D721Med (cell line): ENCODE measurements at regions not wholly inside any gene's neighbourhood (a gene's known extent, or its start where the extent isn't known, plus 50 kb on each side); places are given as distances from the start of the nearest gene placed in this dataset.

ENCODE experiments used
- DNase-seq: peaks from one replicate; pipeline ENCODE4 v3.0.0; 2011; ENCODE audit warnings: low spot score; ENCODE audit not compliant: insufficient read length
- FAIRE-seq: peaks from 2 replicates; lab custom pipeline; 2011; peaks lifted over from hg19 to GRCh38; lab: Jason Lieb, UNC
- TF ChIP-seq, protein P1 (sequence below): IDR thresholded peaks from 2 replicates; pipeline ENCODE4 v1.5.1; 2012; ENCODE audit warnings: mild to moderate bottlenecking, control low read depth; ENCODE audit not compliant: insufficient read depth; ENCODE audit errors: missing control alignments

DNA sequence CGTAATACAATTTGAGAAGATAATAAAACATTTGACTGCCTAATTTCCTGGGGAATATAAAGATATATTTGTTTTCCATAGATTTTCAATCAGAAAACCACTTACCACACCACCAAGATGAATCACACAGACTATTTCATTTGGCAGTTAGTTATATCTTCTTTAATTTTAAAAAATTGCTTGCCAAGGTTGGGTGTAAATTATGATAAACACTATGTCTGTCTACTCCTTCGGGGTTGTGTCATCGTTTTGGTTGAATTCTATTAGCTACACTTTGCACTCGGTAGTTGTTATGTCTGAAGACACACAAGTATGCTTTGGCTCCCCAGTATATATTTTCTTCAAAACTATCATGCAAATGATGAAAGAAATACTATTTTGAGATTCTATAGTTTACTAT lies 594.8 kb upstream of the SEMA3D start:
- no peak for FAIRE-seq
- TF ChIP-seq, protein P1, sequence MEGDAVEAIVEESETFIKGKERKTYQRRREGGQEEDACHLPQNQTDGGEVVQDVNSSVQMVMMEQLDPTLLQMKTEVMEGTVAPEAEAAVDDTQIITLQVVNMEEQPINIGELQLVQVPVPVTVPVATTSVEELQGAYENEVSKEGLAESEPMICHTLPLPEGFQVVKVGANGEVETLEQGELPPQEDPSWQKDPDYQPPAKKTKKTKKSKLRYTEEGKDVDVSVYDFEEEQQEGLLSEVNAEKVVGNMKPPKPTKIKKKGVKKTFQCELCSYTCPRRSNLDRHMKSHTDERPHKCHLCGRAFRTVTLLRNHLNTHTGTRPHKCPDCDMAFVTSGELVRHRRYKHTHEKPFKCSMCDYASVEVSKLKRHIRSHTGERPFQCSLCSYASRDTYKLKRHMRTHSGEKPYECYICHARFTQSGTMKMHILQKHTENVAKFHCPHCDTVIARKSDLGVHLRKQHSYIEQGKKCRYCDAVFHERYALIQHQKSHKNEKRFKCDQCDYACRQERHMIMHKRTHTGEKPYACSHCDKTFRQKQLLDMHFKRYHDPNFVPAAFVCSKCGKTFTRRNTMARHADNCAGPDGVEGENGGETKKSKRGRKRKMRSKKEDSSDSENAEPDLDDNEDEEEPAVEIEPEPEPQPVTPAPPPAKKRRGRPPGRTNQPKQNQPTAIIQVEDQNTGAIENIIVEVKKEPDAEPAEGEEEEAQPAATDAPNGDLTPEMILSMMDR, result no peak
- no peak for DNase-seq

DNA sequence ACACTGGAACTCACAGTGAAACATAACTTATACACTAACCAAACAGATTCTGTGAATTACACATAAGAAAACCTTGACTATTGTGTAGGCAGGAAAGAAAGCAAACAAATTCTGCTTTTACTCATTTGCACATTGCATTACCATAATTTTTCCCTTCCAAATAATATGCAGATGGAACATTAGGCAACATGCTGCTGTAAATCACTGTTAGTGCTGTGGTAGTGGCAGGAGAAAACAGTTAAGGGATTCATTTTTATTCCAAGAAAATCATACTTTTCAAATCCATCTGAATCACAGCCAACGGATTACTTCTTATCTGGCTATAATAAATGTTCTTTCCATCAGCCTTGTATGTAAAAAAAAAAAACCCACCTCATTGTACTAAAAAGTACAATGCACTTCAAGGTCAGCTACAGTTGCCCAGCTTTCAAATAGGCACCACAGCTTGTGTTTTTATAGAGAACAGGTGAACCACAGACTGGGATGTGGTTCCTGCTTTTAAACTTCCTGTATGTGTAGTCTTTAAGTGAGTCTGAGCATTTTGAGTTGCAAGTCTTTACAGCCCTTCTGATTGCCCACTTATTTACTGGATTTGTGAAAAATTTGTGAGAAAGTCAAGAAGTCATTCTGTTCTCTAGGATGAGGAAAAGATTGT lies 590.0 kb upstream of the SEMA3D start:
- TF ChIP-seq, protein P1, result no peak
- no peak for FAIRE-seq
- DNase-seq, result no peak

DNA sequence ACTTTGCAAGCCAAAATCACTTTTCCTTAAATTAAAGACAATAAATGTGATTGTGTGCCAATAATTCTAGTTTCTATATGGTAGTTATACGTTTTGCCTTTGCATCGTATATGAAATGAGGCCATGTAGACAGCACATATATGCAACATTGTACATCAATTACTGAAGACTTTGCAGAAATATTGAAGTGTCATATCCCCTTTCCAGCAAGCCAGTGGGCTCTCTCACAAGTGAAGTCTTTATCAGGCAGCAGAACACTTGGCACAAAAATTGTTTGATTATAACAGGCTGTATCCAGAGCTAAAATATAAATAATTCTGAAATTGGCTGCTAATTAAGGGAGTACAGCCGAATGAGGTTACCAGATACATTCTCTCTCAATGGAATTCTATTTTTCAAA lies 588.6 kb upstream of the SEMA3D start:
- FAIRE-seq (no peak), DNase-seq (no peak)
- TF ChIP-seq, protein P1, result no peak

DNA sequence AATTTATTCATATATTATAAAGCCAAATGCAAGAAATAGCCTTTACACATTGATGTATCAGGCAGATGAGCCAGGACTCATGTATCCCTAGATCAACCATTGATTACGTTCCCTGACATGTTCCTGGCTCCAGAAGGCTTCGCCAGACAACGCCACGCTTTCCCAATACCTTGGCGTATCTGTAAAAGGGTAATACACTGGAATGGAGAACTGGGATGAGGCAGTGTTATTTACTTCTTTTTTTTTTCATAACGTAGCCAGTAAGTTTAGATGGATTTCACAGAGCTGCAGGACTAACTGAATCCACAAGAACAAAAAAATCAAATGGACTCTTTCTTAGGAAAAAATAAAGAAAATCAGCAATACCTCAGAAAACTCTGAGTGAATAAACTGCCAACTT lies 588.1 kb upstream of the SEMA3D start:
- TF ChIP-seq, protein P1, result no peak
- FAIRE-seq, result no peak
- DNase-seq, result no peak

DNA sequence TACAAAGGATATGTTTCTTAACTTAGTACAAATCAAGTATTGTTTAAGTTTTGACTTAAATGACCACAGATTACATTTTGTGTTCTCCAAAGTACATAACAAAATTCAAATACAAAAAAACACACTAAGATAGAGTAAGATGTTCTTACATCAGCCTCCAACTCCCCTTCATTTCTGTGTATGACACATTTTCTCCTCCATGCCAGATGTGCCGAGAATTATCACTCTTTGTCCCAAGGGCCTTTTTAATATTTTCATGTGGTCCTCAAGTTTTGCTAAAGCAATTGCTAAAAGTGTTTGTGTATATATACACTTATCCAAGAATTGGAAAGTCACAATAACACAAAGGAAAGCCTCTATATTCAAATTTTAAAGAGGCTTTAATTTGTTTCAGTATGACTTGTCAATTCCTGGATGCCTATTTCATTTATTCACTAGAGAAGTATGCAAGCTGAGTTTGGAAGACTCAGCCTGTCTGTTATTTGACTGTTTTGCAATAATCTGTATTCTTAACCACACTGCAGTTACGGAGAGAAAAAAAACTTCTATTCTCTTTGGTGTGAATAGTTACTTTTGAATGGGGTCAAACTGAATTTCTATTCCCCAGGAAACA lies 586.4 kb upstream of the SEMA3D start:
- TF ChIP-seq, protein P1, result no peak
- FAIRE-seq (no peak), DNase-seq (no peak)

DNA sequence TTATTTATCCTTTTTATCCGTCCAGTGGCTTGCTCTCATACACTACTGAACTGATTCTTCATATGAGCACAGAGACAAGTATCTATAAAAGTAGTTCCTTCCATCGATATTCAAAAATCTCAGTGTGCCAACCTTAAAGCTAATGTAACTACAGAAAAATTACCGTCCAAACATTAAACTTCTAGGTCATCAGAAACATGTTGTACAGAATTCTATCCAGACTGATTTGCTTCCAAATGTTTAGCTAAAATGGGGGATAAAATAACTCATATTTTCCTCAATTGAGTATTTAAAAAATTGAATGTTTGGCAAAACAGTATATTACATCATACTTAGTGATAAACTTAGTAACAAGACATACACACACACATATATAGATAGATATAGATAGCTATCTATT lies 584.7 kb upstream of the SEMA3D start:
- TF ChIP-seq, protein P1, result no peak
- no peak for DNase-seq

DNA sequence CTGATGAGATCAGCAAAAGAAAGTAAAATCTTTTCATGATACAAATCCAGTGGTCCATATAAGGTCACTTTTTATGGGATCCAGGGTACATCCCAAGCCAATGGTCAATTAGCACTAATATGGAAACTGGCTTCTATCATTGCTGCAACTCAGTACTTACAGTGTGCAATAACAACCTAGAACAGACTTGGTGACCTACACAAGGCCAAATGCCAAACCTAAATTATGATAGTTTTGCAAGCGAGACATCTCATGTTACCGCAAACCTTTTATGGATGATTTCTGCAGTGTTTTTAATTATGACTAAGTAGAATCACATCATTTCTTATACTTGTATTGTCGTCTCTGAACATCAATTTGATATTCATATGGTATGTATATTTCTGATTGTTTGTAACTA lies 583.5 kb upstream of the SEMA3D start:
- no peak for FAIRE-seq
- TF ChIP-seq, protein P1, result no peak

More for the DNA sequence above, 584.7 kb upstream of the SEMA3D start:
- no peak for FAIRE-seq

More for the DNA sequence above, 583.5 kb upstream of the SEMA3D start:
- no peak for DNase-seq
